H1 (cell line): ENCODE measurements at regions not wholly inside any gene's neighbourhood (a gene's known extent, or its start where the extent isn't known, plus 50 kb on each side); places are given as distances from the start of the nearest gene placed in this dataset.
"Not testable (repeated sequence)": the region's sequence is repeated elsewhere in the genome, so short reads cannot be mapped to it uniquely, and the experiment has no call there.

Experiments
- CTCF ChIA-PET: fragments of 300-600 bp; sonication (Branson Sonifier 250); formaldehyde crosslinking; loops from one replicate; lab custom pipeline; 2021; ENCODE audit not compliant: partially characterized antibody; lab: Charles Lee
- POLR2A ChIA-PET: fragments of 300-600 bp; sonication (Branson Sonifier 250); formaldehyde crosslinking; loops from one replicate; lab custom pipeline; 2021; ENCODE audit warnings: inconsistent platforms; ENCODE audit not compliant: partially characterized antibody; lab: Charles Lee
- DNase-seq, 2 experiments: peaks; one replicate each; pipeline versions ENCODE4 v3.0.0 to v3.0.0-alpha.2; 2010 to 2022; ENCODE audit warnings: low spot score in 2 of 2, low read depth in 1 of 2, mixed read lengths in 1 of 2
- FAIRE-seq: peaks from 2 replicates; lab custom pipeline; 2011; peaks lifted over from hg19 to GRCh38; lab: Jason Lieb, UNC
- H2AFZ ChIP-seq: 2 replicates; pipeline ENCODE4 v1.8.1; 2012; ENCODE audit warnings: low read length, inconsistent platforms
- H2AK5ac ChIP-seq: 2 replicates; pipeline ENCODE4 v1.6.1; 2013; ENCODE audit warnings: low read depth, low read length
- H2BK120ac ChIP-seq: replicated peaks from 2 replicates; pipeline ENCODE3; 2013; ENCODE audit warnings: low read depth, low read length, inconsistent platforms
- H2BK12ac ChIP-seq: 2 replicates; pipeline ENCODE4 v1.6.1; 2013; ENCODE audit warnings: low read depth, low read length
- H2BK15ac ChIP-seq: 2 replicates; pipeline ENCODE4 v1.6.1; 2013; ENCODE audit warnings: low read length
- H2BK20ac ChIP-seq: 2 replicates; pipeline ENCODE4 v1.6.1; 2013; ENCODE audit warnings: low read length
- H2BK5ac ChIP-seq: 2 replicates; pipeline ENCODE4 v1.6.1; 2013; ENCODE audit warnings: low read depth, low read length
- H3K14ac ChIP-seq: 2 replicates; pipeline ENCODE4 v1.6.1; 2013; ENCODE audit warnings: inconsistent platforms; ENCODE audit not compliant: insufficient read length
- H3K18ac ChIP-seq: 2 replicates; pipeline ENCODE4 v1.6.1; 2013; ENCODE audit warnings: low read length; ENCODE audit errors: extremely low read depth
- H3K23ac ChIP-seq: 2 replicates; pipeline ENCODE4 v1.6.1; 2013; ENCODE audit warnings: inconsistent platforms; ENCODE audit not compliant: insufficient read length
- H3K23me2 ChIP-seq: 2 replicates; pipeline ENCODE4 v1.6.1; 2013; ENCODE audit warnings: low read depth, low read length
- H3K27ac ChIP-seq: 2 replicates; pipeline ENCODE4 v1.6.1; 2011; ENCODE audit warnings: low read depth, low read length, inconsistent platforms
- H3K27me3 ChIP-seq, 4 experiments: replicated peaks in 1 of 4; 1 replicate in 1 of 4; 2 replicates in 3 of 4; pipeline versions ENCODE4 v1.6.1 to v1.8.1; 2011 to 2013; ENCODE audit warnings: low read length in 3 of 4, mild to moderate bottlenecking in 3 of 4, inconsistent platforms in 2 of 4, mixed read lengths in 2 of 4, moderate library complexity in 1 of 4; ENCODE audit not compliant: control insufficient read depth in 3 of 4, insufficient read depth in 3 of 4; ENCODE audit errors: extremely low read depth in 1 of 4
- H3K36me3 ChIP-seq, 4 experiments: 2 replicates each; pipeline versions ENCODE4 v1.6.1 to v1.8.1; 2011 to 2013; ENCODE audit warnings: mild to moderate bottlenecking in 4 of 4, low read length in 3 of 4, moderate library complexity in 2 of 4, control low read depth in 1 of 4, inconsistent platforms in 1 of 4; ENCODE audit not compliant: insufficient read depth in 4 of 4, control insufficient read depth in 2 of 4
- H3K4ac ChIP-seq: replicated peaks from 2 replicates; pipeline ENCODE3; 2013; ENCODE audit warnings: low read length, low read depth, mixed read lengths, inconsistent platforms; ENCODE audit not compliant: insufficient read length
- H3K4me1 ChIP-seq, 4 experiments: replicated peaks in 1 of 4; 1 replicate in 1 of 4; 2 replicates in 3 of 4; pipeline versions ENCODE4 v1.6.1 to v1.8.1; 2011 to 2013; ENCODE audit warnings: low read length in 3 of 4, inconsistent platforms in 2 of 4, mixed read lengths in 1 of 4; ENCODE audit not compliant: insufficient read depth in 4 of 4, control insufficient read depth in 3 of 4
- H3K4me2 ChIP-seq, 2 experiments: 2 replicates each; pipeline versions ENCODE4 v1.6.1 to v1.8.1; 2011 to 2013; ENCODE audit warnings: low read depth in 2 of 2, low read length in 2 of 2, control low read depth in 1 of 2, inconsistent platforms in 1 of 2, mild to moderate bottlenecking in 1 of 2; ENCODE audit not compliant: insufficient read depth in 1 of 2
- H3K4me3 ChIP-seq, 4 experiments: fragments of 200-600, 300-600 bp in 1 of 4; sonication (generic), shearing (Covaris generic), sonication (Bioruptor Twin) in 1 of 4; 2 replicates each; pipeline versions ENCODE4 v1.5.1 to v1.8.1; 2011 to 2016; ENCODE audit warnings: low read length in 4 of 4, low read depth in 3 of 4, control low read depth in 2 of 4, inconsistent platforms in 2 of 4, mild to moderate bottlenecking in 2 of 4, mixed read lengths in 1 of 4, moderate library complexity in 1 of 4; ENCODE audit not compliant: insufficient read depth in 2 of 4; ENCODE audit errors: extremely low read depth in 1 of 4
- H3K56ac ChIP-seq: replicated peaks from 2 replicates; pipeline ENCODE3; 2013; ENCODE audit warnings: low read depth, mild to moderate bottlenecking, mixed read lengths, low read length, inconsistent platforms; ENCODE audit not compliant: insufficient read length
- H3K79me1 ChIP-seq: 2 replicates; pipeline ENCODE4 v1.6.1; 2013; ENCODE audit warnings: low read depth, low read length, control low read depth
- H3K79me2 ChIP-seq, 2 experiments: 2 replicates each; pipeline versions ENCODE4 v1.6.1 to v1.8.1; 2012 to 2013; ENCODE audit warnings: low read length in 2 of 2, mild to moderate bottlenecking in 2 of 2, inconsistent platforms in 1 of 2; ENCODE audit not compliant: insufficient read depth in 2 of 2, control insufficient read depth in 1 of 2
- H3K9ac ChIP-seq, 4 experiments: replicated peaks in 1 of 4; 1 replicate in 1 of 4; 2 replicates in 3 of 4; pipeline versions ENCODE4 v1.6.1 to v1.8.1; 2011 to 2013; ENCODE audit warnings: low read depth in 3 of 4, low read length in 3 of 4, control low read depth in 2 of 4, mild to moderate bottlenecking in 2 of 4, moderate library complexity in 2 of 4, inconsistent platforms in 1 of 4; ENCODE audit errors: extremely low read depth in 1 of 4
- H3K9me3 ChIP-seq, 2 experiments: 2 replicates each; pipeline versions ENCODE4 v1.6.1 to v1.8.1; 2012 to 2013; ENCODE audit warnings: mild to moderate bottlenecking in 2 of 2, moderate library complexity in 2 of 2, control low read depth in 1 of 2, inconsistent platforms in 1 of 2, low read depth in 1 of 2, low read length in 1 of 2, mixed read lengths in 1 of 2; ENCODE audit not compliant: insufficient read depth in 2 of 2
- H4K20me1 ChIP-seq, 2 experiments: replicated peaks in 1 of 2; 2 replicates each; pipeline versions ENCODE3 to v1.8.1; 2011 to 2013; ENCODE audit warnings: inconsistent platforms in 2 of 2, low read length in 2 of 2, mild to moderate bottlenecking in 1 of 2; ENCODE audit not compliant: insufficient read depth in 2 of 2, control insufficient read depth in 1 of 2
- H4K5ac ChIP-seq: 2 replicates; pipeline ENCODE4 v1.6.1; 2013; ENCODE audit warnings: low read length, low read depth, mixed read lengths, inconsistent platforms; ENCODE audit not compliant: insufficient read length
- H4K8ac ChIP-seq: 2 replicates; pipeline ENCODE4 v1.8.0; 2013; ENCODE audit warnings: mild to moderate bottlenecking, moderate library complexity, low read length, inconsistent platforms; ENCODE audit not compliant: insufficient read depth; ENCODE audit errors: extremely low read depth
- H4K91ac ChIP-seq: replicated peaks from 2 replicates; pipeline ENCODE3; 2013; ENCODE audit warnings: low read length, mixed read lengths, inconsistent platforms; ENCODE audit not compliant: insufficient read length
- WGBS, 2 experiments: shearing (Covaris generic) in 1 of 2; methylation state at CpG; one replicate each; pipeline versions ENCODE4 v1.1.6 to v1.1.7; 2013 to 2015; ENCODE audit warnings: low lambda C conversion rate in 2 of 2, mixed read lengths in 2 of 2, inconsistent platforms in 1 of 2, low coverage in 1 of 2, missing lambda C conversion rate in 1 of 2; ENCODE audit not compliant: insufficient replicate concordance in 2 of 2, insufficient coverage in 1 of 2, insufficient read length in 1 of 2; ENCODE audit errors: extremely low coverage in 1 of 2, missing lambda C conversion rate in 1 of 2; 5-methylcytosine and 5-hydroxymethylcytosine counted together

GRCh38 chr6:142016666-142017065 lies 116.1 kb upstream of the GJE1 start:
- H3K36me3 ChIP-seq, H4K5ac ChIP-seq, H2BK20ac ChIP-seq, CTCF ChIA-PET, H2BK120ac ChIP-seq, H3K4me1 ChIP-seq, FAIRE-seq, H3K79me1 ChIP-seq, H3K23me2 ChIP-seq, H4K20me1 ChIP-seq, H2AK5ac ChIP-seq, H3K9ac ChIP-seq, H2BK5ac ChIP-seq, H3K4ac ChIP-seq, H2BK12ac ChIP-seq, H3K4me2 ChIP-seq, H3K23ac ChIP-seq, H3K79me2 ChIP-seq, H3K18ac ChIP-seq, H3K4me3 ChIP-seq, H3K56ac ChIP-seq, H4K8ac ChIP-seq, POLR2A ChIA-PET, H3K27me3 ChIP-seq, H4K91ac ChIP-seq, H3K27ac ChIP-seq, H2AFZ ChIP-seq, H3K9me3 ChIP-seq, H3K14ac ChIP-seq, DNase-seq, H2BK15ac ChIP-seq: not testable (repeated sequence)
- 86% methylated on average over 3 of the region's 5 CpGs; no CpG with 5 or more reads in 1 of the 2 experiments for WGBS, 2 experiments

GRCh38 chr6:142015463-142015862 lies 117.3 kb upstream of the GJE1 start:
- CTCF ChIA-PET: not testable (repeated sequence)
- POLR2A ChIA-PET: interaction anchor here (1.4 kb wide), 1 partner anchor 10 kb away, joined by 4 read pairs; no protein-coding TSS in a partner anchor

More at GRCh38 chr6:142015463-142015862, 117.3 kb upstream of the GJE1 start:
- not testable (repeated sequence) for H3K9me3 ChIP-seq, DNase-seq, H3K36me3 ChIP-seq, H4K20me1 ChIP-seq, H3K9ac ChIP-seq, H2AK5ac ChIP-seq, H2BK5ac ChIP-seq, H3K79me2 ChIP-seq, H3K56ac ChIP-seq, H4K5ac ChIP-seq, H3K14ac ChIP-seq, FAIRE-seq, H3K23me2 ChIP-seq, H2BK120ac ChIP-seq, H2BK20ac ChIP-seq, H3K4ac ChIP-seq, H2BK15ac ChIP-seq, H3K18ac ChIP-seq, H4K91ac ChIP-seq, H2AFZ ChIP-seq, H3K27ac ChIP-seq, H2BK12ac ChIP-seq, H4K8ac ChIP-seq, H3K23ac ChIP-seq, H3K4me1 ChIP-seq, H3K27me3 ChIP-seq, H3K79me1 ChIP-seq
- peak overlapping the region; percentile 11 to 33; a peak in 2 of 4 replicates for H3K4me2 ChIP-seq
- WGBS, 2 experiments: 13% methylated on average over 1 of the region's 2 CpGs; no CpG with 5 or more reads in 1 of the 2 experiments
- H3K4me3 ChIP-seq: peak overlapping the region in 1 of 4 experiments; percentile 49; a peak in 2 of 8 replicates
